Neuronal stem cell (in vitro differentiated cells): ENCODE measurements at regions not wholly inside any gene's neighbourhood (a gene's known extent, or its start where the extent isn't known, plus 50 kb on each side); places are given as distances from the start of the nearest gene placed in this dataset.
A peak's percentile ranks its signal among the peaks of the same experiment; 100 is the strongest.

Experiments used
- DNase-seq: peaks from one replicate; pipeline ENCODE4 v3.0.0-alpha.2; 2013; ENCODE audit warnings: low spot score
- H2AFZ ChIP-seq: one replicate; pipeline ENCODE4 v1.6.1; 2013; ENCODE audit warnings: mild to moderate bottlenecking, low read length, inconsistent platforms
- H2AK5ac ChIP-seq: 2 replicates; pipeline ENCODE4 v1.6.1; 2013; ENCODE audit warnings: low read depth, mild to moderate bottlenecking, inconsistent platforms, low read length, moderate library complexity, mixed read lengths
- H2BK120ac ChIP-seq: 2 replicates; pipeline ENCODE4 v1.6.1; 2013; ENCODE audit warnings: low read depth, mild to moderate bottlenecking, inconsistent platforms, low read length, moderate library complexity, mixed read lengths
- H2BK12ac ChIP-seq: one replicate; pipeline ENCODE4 v1.6.1; 2013; ENCODE audit warnings: low read length, inconsistent platforms
- H2BK15ac ChIP-seq: 2 replicates; pipeline ENCODE4 v1.6.1; 2013; ENCODE audit warnings: mild to moderate bottlenecking, low read length, inconsistent platforms, mixed read lengths
- H2BK5ac ChIP-seq: one replicate; pipeline ENCODE4 v1.6.1; 2013; ENCODE audit warnings: inconsistent platforms, mild to moderate bottlenecking, low read length, moderate library complexity
- H3K14ac ChIP-seq: one replicate; pipeline ENCODE4 v1.6.1; 2013; ENCODE audit warnings: low read length, inconsistent platforms
- H3K18ac ChIP-seq: 2 replicates; pipeline ENCODE4 v1.6.1; 2013; ENCODE audit warnings: low read length, inconsistent platforms
- H3K23ac ChIP-seq: 2 replicates; pipeline ENCODE4 v1.6.1; 2013; ENCODE audit warnings: low read depth, mild to moderate bottlenecking, mixed read lengths, low read length, inconsistent platforms; ENCODE audit not compliant: poor library complexity
- H3K27ac ChIP-seq: replicated peaks from 3 replicates; pipeline ENCODE4 v1.5.1; 2013; ENCODE audit warnings: low read length, inconsistent platforms
- H3K27me3 ChIP-seq, 3 experiments: 2 replicates each; pipeline ENCODE4 v1.6.1; 2013; ENCODE audit warnings: low read length in 3 of 3, mild to moderate bottlenecking in 2 of 3, inconsistent platforms in 1 of 3, low read depth in 1 of 3, mixed read lengths in 1 of 3, moderate library complexity in 1 of 3; ENCODE audit not compliant: control insufficient read depth in 3 of 3, insufficient read depth in 3 of 3
- H3K36me3 ChIP-seq, 2 donors: replicated peaks in 1 of 2; 2 replicates each; pipeline ENCODE4 v1.6.1; 2013; ENCODE audit warnings: low read length in 2 of 2; ENCODE audit not compliant: control insufficient read depth in 2 of 2, insufficient read depth in 2 of 2
- H3K4ac ChIP-seq: 2 replicates; pipeline ENCODE4 v1.6.1; 2013; ENCODE audit warnings: inconsistent platforms, mild to moderate bottlenecking, low read length, moderate library complexity
- H3K4me1 ChIP-seq, 2 donors: 1 replicate in 1 of 2; 2 replicates in 1 of 2; pipeline ENCODE4 v1.6.1; 2013; ENCODE audit warnings: low read length in 2 of 2, low read depth in 1 of 2; ENCODE audit not compliant: control insufficient read depth in 2 of 2, insufficient read depth in 1 of 2
- H3K4me2 ChIP-seq: one replicate; pipeline ENCODE4 v1.6.1; 2013; ENCODE audit warnings: mild to moderate bottlenecking, low read length, inconsistent platforms; ENCODE audit not compliant: insufficient read depth, poor library complexity, severe bottlenecking
- H3K4me3 ChIP-seq, 2 donors: 2 replicates each; pipeline ENCODE4 v1.5.1; 2013; ENCODE audit warnings: low read length in 2 of 2, mild to moderate bottlenecking in 2 of 2, inconsistent platforms in 1 of 2, moderate library complexity in 1 of 2
- H3K79me1 ChIP-seq: one replicate; pipeline ENCODE4 v1.6.1; 2013; ENCODE audit warnings: low read depth, mild to moderate bottlenecking, inconsistent platforms, low read length, moderate library complexity
- H3K9ac ChIP-seq: one replicate; pipeline ENCODE4 v1.6.1; 2013; ENCODE audit warnings: mild to moderate bottlenecking, low read depth, low read length, inconsistent platforms; ENCODE audit not compliant: poor library complexity
- H3K9me3 ChIP-seq, 2 donors: replicated peaks in 1 of 2; 2 replicates each; pipeline versions ENCODE3 to v1.6.1; 2013; ENCODE audit warnings: low read length in 2 of 2, mild to moderate bottlenecking in 2 of 2, inconsistent platforms in 1 of 2, low read depth in 1 of 2, mixed read lengths in 1 of 2, moderate library complexity in 1 of 2; ENCODE audit not compliant: control insufficient read depth in 2 of 2, insufficient read depth in 1 of 2
- H4K8ac ChIP-seq: one replicate; pipeline ENCODE4 v1.6.1; 2013; ENCODE audit warnings: low read depth, mild to moderate bottlenecking, inconsistent platforms, low read length, moderate library complexity
- H4K91ac ChIP-seq: one replicate; pipeline ENCODE4 v1.6.1; 2013; ENCODE audit warnings: low read length, low read depth, mild to moderate bottlenecking, inconsistent platforms; ENCODE audit not compliant: poor library complexity
- WGBS, 2 donors: extraction: QIAGEN DNeasy Blood & Tissue Kit; methylation state at CpG; one replicate each; pipeline ENCODE4 v1.1.7; 2013; ENCODE audit warnings: missing lambda C conversion rate in 2 of 2, mixed read lengths in 1 of 2; ENCODE audit not compliant: insufficient read length in 2 of 2, insufficient replicate concordance in 1 of 2; ENCODE audit errors: extremely low coverage in 2 of 2; 5-methylcytosine and 5-hydroxymethylcytosine counted together

DNA sequence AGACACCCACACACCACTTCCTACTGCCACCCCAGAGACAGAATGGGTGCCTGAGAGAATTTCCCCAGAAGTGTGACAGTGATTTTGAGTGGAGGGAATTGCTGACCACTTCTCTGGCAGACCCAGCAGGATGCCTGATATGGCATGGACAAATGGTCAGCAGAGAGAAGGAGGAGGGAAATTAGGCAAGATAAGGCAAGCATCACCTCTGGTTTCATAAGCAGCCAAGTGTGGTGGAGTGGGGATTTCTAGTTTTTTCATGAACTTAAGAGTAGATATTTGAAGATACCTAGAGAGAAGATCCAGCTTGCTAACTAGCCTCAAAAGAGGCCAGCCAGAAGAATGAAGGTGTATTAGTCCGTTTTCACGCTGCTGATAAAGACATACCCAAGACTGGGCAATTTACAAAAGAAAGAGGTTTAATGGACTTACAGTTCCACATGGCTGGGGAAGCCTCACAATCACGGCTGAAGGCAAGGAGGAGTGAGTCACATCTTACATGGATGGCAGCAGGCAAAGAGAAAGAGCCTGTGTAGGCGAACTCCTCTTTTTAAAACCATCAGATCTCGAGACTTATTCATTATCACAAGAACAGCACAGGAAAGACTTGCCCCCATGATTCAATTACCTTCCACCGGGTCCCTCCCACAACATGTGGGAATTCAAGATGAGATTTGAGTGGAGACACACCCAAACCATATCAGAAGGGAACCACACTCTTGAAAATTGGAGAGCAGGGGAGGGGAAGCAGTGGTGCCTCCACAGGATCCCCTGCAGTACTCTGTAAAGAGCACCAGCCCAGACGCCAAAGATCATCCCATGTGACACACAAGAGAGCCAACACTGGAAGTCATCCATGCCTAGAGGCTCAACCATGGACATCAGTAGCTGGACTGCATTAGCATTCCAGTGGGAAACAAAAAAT, 64.2 kb downstream of the RBM43 start:
- H3K4me2 ChIP-seq: peak overlapping the region; percentile 3
- H2AK5ac ChIP-seq: no peak overlapping the region
- H3K36me3 ChIP-seq: no peaks in the 10 kb centered on the region
- peaks cover 0 to 3% of the 10 kb centered on the region in 2 donors for H3K9me3 ChIP-seq
- no peak overlapping the region for H2BK15ac ChIP-seq
- H2BK12ac ChIP-seq: no peak overlapping the region
- no peaks in the 10 kb centered on the region for H3K27me3 ChIP-seq
- H2BK120ac ChIP-seq: no peak overlapping the region
- H3K18ac ChIP-seq: no peak overlapping the region
- no peak for DNase-seq
- no CpG with 5 or more reads among the region's 7 CpGs for WGBS, 2 donors
- H3K9ac ChIP-seq: no peak overlapping the region
- H3K23ac ChIP-seq: no peak overlapping the region
- no peak overlapping the region for H2BK5ac ChIP-seq
- H3K27ac ChIP-seq: no peak overlapping the region
- H4K91ac ChIP-seq: no peak overlapping the region
- no peak overlapping the region for H3K4ac ChIP-seq
- no peak overlapping the region for H2AFZ ChIP-seq
- H3K14ac ChIP-seq: no peak overlapping the region
- no peak overlapping the region for H3K4me3 ChIP-seq
- no peaks in the 10 kb centered on the region for H3K79me1 ChIP-seq
- H4K8ac ChIP-seq: no peak overlapping the region
- H3K4me1 ChIP-seq: peaks cover 0 to 11% of the 10 kb centered on the region in 2 donors

DNA sequence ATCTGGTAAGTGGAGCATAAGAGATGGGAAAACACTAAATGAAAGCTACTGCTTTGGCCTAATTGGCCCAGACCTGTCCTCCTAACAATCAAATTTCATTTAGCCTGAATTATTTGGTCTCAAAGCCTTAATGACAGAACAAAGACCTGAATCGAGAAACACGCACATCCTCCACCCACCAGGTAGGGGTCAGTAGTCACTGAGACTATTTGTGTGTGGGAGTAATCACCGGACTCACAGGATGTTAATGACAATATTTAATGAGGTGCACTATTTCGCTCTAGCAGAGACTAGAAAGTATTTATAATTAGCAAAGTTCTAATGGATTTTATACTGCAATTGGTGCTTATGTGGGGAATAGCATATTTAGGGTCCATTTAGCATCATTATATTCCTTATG, 68.1 kb downstream of the RBM43 start:
- no peak overlapping the region for H2BK5ac ChIP-seq
- DNase-seq: no peak
- H3K79me1 ChIP-seq: no peaks in the 10 kb centered on the region
- H3K23ac ChIP-seq: no peak overlapping the region
- H2AK5ac ChIP-seq: no peak overlapping the region
- no peak overlapping the region for H2BK120ac ChIP-seq
- H3K9ac ChIP-seq: no peak overlapping the region
- H2BK12ac ChIP-seq: no peak overlapping the region
- no peak overlapping the region for H3K14ac ChIP-seq
- H2BK15ac ChIP-seq: no peak overlapping the region
- H3K27ac ChIP-seq: no peak overlapping the region
- H3K4ac ChIP-seq: no peak overlapping the region
- no peak overlapping the region for H2AFZ ChIP-seq
- no peak overlapping the region for H3K4me2 ChIP-seq
- H3K18ac ChIP-seq: no peak overlapping the region
- no peaks in the 10 kb centered on the region for H3K27me3 ChIP-seq
- H3K4me1 ChIP-seq: peaks cover 0 to 9% of the 10 kb centered on the region in 2 donors
- H3K36me3 ChIP-seq: no peaks in the 10 kb centered on the region
- no peak overlapping the region for H3K4me3 ChIP-seq
- H4K91ac ChIP-seq: no peak overlapping the region
- H4K8ac ChIP-seq: no peak overlapping the region
- no CpG with 5 or more reads among the region's 4 CpGs for WGBS, 2 donors
- peaks cover 0 to 3% of the 10 kb centered on the region in 2 donors for H3K9me3 ChIP-seq

DNA sequence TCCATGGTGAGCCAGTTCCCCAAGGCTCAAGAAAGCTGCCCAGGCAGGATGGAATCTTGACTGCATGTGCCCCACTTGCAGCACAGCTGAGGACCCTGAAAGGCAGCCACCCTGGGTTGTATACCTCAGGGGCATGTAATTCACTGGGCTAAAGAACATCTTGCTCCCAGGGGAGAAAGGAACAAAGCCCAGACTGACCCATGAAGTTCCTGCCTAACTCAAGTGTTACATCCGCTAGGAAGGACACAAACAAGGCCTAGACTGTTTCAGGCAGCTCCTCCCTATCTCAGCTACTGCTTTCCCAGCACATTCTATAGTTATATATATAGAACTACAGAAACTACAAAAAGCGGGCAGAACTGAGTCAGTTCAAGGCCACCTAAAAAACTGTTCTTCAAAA, 69.0 kb downstream of the RBM43 start:
- Histone ChIP-seq H2AK5ac (no peak overlapping the region), H3K4me1 (peaks cover 0 to 9% of the 10 kb centered on the region in 2 donors), H2AFZ (peak overlapping the region; percentile 67), H3K4me2 (no peak overlapping the region), H3K27ac (no peak overlapping the region), H3K14ac (no peak overlapping the region), H3K36me3 (no peaks in the 10 kb centered on the region), H3K23ac (no peak overlapping the region), H3K9ac (no peak overlapping the region), H2BK15ac (no peak overlapping the region), H3K18ac (no peak overlapping the region), H3K79me1 (no peaks in the 10 kb centered on the region), H3K4me3 (no peak overlapping the region), H4K91ac (no peak overlapping the region), H2BK12ac (no peak overlapping the region), H4K8ac (no peak overlapping the region), H2BK120ac (no peak overlapping the region), H3K4ac (no peak overlapping the region), H2BK5ac (no peak overlapping the region), H3K27me3 (no peaks in the 10 kb centered on the region), H3K9me3 (no peaks in the 10 kb centered on the region)
- WGBS, 2 donors: no CpG with 5 or more reads among the region's 2 CpGs
- no peak for DNase-seq

DNA sequence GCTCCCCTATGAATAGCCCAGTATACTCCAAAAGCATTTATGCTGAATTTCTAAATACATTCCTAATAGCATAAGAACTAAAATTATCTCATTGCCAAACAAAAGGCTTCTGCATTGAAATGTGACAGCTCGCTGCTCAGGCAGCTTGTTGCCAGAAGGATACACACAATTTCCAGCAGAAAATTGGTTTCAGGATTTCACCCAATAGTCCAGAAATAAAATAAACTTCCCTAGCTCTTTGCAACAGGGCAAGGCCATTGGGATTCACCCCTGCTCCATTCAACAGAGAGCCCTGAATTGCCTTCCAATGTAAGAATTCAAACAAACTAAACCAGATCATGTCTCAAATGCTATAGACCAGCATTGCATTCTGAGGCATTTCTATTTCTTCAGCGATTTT, 70.7 kb downstream of the RBM43 start:
- no peak overlapping the region for H4K91ac ChIP-seq
- no peak overlapping the region for H3K27ac ChIP-seq
- no peaks in the 10 kb centered on the region for H3K9me3 ChIP-seq
- no peaks in the 10 kb centered on the region for H3K79me1 ChIP-seq
- H2BK12ac ChIP-seq: no peak overlapping the region
- no peak overlapping the region for H3K18ac ChIP-seq
- no peak overlapping the region for H4K8ac ChIP-seq
- H3K23ac ChIP-seq: no peak overlapping the region
- H3K4me3 ChIP-seq: no peak overlapping the region
- no peak overlapping the region for H3K14ac ChIP-seq
- no peak overlapping the region for H2AFZ ChIP-seq
- no peak overlapping the region for H2AK5ac ChIP-seq
- no peak overlapping the region for H2BK15ac ChIP-seq
- no peak overlapping the region for H2BK120ac ChIP-seq
- no peak overlapping the region for H2BK5ac ChIP-seq
- peaks cover 0 to 9% of the 10 kb centered on the region in 2 donors for H3K4me1 ChIP-seq
- no peak overlapping the region for H3K4me2 ChIP-seq
- WGBS, 2 donors: no CpG with 5 or more reads among the region's 2 CpGs
- H3K9ac ChIP-seq: no peak overlapping the region
- no peak for DNase-seq
- no peak overlapping the region for H3K4ac ChIP-seq
- H3K27me3 ChIP-seq: no peaks in the 10 kb centered on the region
- no peaks in the 10 kb centered on the region for H3K36me3 ChIP-seq
